ENCODE measurements at regions not wholly inside any gene's neighbourhood (a gene's known extent, or its start where the extent isn't known, plus 50 kb on each side); places are given as distances from the start of the nearest gene placed in this dataset.
"Not testable (repeated sequence)": the region's sequence is repeated elsewhere in the genome, so short reads cannot be mapped to it uniquely, and the experiment has no call there.

GRCh38 chr14:66011855-66012254 lies 474.3 kb upstream of the CCDC196 start:
- Histone ChIP-seq H3K4me1 (ENCODE audit: low read length) (no peaks in the 10 kb centered on the region), H3K9ac (ENCODE audit: low read length) (no peak overlapping the region), H3K36me3 (replicated peaks; ENCODE audit: insufficient read depth, low read length) (no peaks in the 10 kb centered on the region), H3K9me3 (replicated peaks; ENCODE audit: insufficient read depth, low read length) (no peaks in the 10 kb centered on the region), H3K27me3 (replicated peaks; ENCODE audit: insufficient read depth, low read length) (no peaks in the 10 kb centered on the region), H3K9me2 (replicated peaks; ENCODE audit: insufficient read depth, low read length) (no peaks in the 10 kb centered on the region), H3K79me2 (ENCODE audit: low read length) (no peaks in the 10 kb centered on the region), H3F3A (ENCODE audit: insufficient read depth, low read length) (no peaks in the 10 kb centered on the region), H4K20me1 (ENCODE audit: insufficient read depth, low read length) (no peaks in the 10 kb centered on the region), H3K4me2 (ENCODE audit: low read depth, low read length) (no peak overlapping the region), H3K27ac (ENCODE audit: low read length) (no peak overlapping the region), H2AFZ (ENCODE audit: low read length) (no peak overlapping the region), H3K4me3 (ENCODE audit: low read length) (no peak overlapping the region)
- no peak for TF ChIP-seq CTCF (IDR thresholded peaks at IDR 0.05; ENCODE audit: low read length)
- TF ChIP-seq EZH2 (optimal IDR thresholded peaks at IDR 0.05; ENCODE audit: low read depth, low read length) = no peak
- TF ChIP-seq EZH2phosphoT487 (IDR thresholded peaks at IDR 0.05; ENCODE audit: low read length) = no peak
- no peak for DNase-seq

- not testable (repeated sequence) for H3K4me1 ChIP-seq (ENCODE audit: low read length); H3K79me2 ChIP-seq (ENCODE audit: low read length); H2AFZ ChIP-seq (ENCODE audit: low read length); H3F3A ChIP-seq (ENCODE audit: insufficient read depth, low read length); H3K4me2 ChIP-seq (ENCODE audit: low read depth, low read length); H3K4me3 ChIP-seq (ENCODE audit: low read length); H3K36me3 ChIP-seq (replicated peaks; ENCODE audit: insufficient read depth, low read length); H3K27me3 ChIP-seq (replicated peaks; ENCODE audit: insufficient read depth, low read length); H3K9ac ChIP-seq (ENCODE audit: low read length); H4K20me1 ChIP-seq (ENCODE audit: insufficient read depth, low read length); H3K9me2 ChIP-seq (replicated peaks; ENCODE audit: insufficient read depth, low read length); H3K9me3 ChIP-seq (replicated peaks; ENCODE audit: insufficient read depth, low read length); DNase-seq; H3K27ac ChIP-seq (ENCODE audit: low read length)
Measured at GRCh38 chr14:66013607-66014006, 472.6 kb upstream of the CCDC196 start.

DNA sequence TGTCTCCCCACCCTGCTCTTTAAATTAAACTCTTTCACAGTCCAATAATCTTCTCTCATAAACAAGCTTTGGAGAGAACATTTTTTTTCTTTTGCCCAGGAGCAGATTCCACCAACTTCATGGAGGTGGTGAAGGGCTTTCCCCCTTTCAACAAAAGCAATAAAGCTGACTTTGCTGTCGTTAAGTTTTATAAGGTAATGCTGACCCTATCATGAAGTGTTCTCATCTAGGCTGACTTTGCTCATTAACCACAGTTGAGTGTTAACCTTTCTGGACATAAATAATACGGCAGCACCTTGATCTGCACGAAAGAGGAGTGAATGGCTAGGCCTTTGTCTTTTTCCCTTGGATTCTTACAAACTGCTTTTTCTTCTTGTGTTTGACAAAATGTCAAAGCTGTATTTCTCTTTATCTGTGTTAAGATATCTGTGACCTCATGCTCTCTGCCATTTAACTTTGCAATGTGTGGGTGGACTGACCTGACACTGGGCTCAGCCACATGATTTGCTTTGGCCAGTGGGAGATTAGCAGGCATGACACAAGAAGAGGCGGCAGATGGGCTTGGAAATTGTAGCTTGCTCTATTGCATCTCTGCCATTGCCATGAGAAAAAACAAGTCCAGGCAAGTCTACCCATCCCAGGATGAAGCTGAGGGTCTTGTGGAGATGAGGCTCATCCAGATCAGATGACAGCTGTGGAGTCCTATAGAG lies 470.9 kb upstream of the CCDC196 start:
- no peak overlapping the region for H3K9ac ChIP-seq (ENCODE audit: low read length)
- H3F3A ChIP-seq (ENCODE audit: insufficient read depth, low read length) = no peaks in the 10 kb centered on the region
- TF ChIP-seq EZH2 (optimal IDR thresholded peaks at IDR 0.05; ENCODE audit: low read depth, low read length) = no peak
- no peak for TF ChIP-seq CTCF (IDR thresholded peaks at IDR 0.05; ENCODE audit: low read length)
- no peak for TF ChIP-seq EZH2phosphoT487 (IDR thresholded peaks at IDR 0.05; ENCODE audit: low read length)
- H3K27ac ChIP-seq (ENCODE audit: low read length) = no peak overlapping the region
- no peaks in the 10 kb centered on the region for H3K4me1 ChIP-seq (ENCODE audit: low read length)
- DNase-seq = no peak
- H3K79me2 ChIP-seq (ENCODE audit: low read length) = no peaks in the 10 kb centered on the region
- H2AFZ ChIP-seq (ENCODE audit: low read length) = no peak overlapping the region
- no peaks in the 10 kb centered on the region for H3K36me3 ChIP-seq (replicated peaks; ENCODE audit: insufficient read depth, low read length)
- no peaks in the 10 kb centered on the region for H4K20me1 ChIP-seq (ENCODE audit: insufficient read depth, low read length)
- no peaks in the 10 kb centered on the region for H3K9me3 ChIP-seq (replicated peaks; ENCODE audit: insufficient read depth, low read length)
- H3K27me3 ChIP-seq (replicated peaks; ENCODE audit: insufficient read depth, low read length) = no peaks in the 10 kb centered on the region
- H3K4me3 ChIP-seq (ENCODE audit: low read length) = no peak overlapping the region
- H3K9me2 ChIP-seq (replicated peaks; ENCODE audit: insufficient read depth, low read length) = no peaks in the 10 kb centered on the region
- H3K4me2 ChIP-seq (ENCODE audit: low read depth, low read length) = no peak overlapping the region

GRCh38 chr14:66017927-66018326 lies 468.2 kb upstream of the CCDC196 start:
- H3K27ac ChIP-seq (ENCODE audit: low read length) = no peak overlapping the region
- no peak for TF ChIP-seq EZH2phosphoT487 (IDR thresholded peaks at IDR 0.05; ENCODE audit: low read length)
- TF ChIP-seq EZH2 (optimal IDR thresholded peaks at IDR 0.05; ENCODE audit: low read depth, low read length) = no peak
- TF ChIP-seq CTCF (IDR thresholded peaks at IDR 0.05; ENCODE audit: low read length) = no peak
- H3K4me1 ChIP-seq (ENCODE audit: low read length) = no peaks in the 10 kb centered on the region
- H3K27me3 ChIP-seq (replicated peaks; ENCODE audit: insufficient read depth, low read length) = no peaks in the 10 kb centered on the region
- H4K20me1 ChIP-seq (ENCODE audit: insufficient read depth, low read length) = no peaks in the 10 kb centered on the region
- H3K9ac ChIP-seq (ENCODE audit: low read length) = no peak overlapping the region
- H3F3A ChIP-seq (ENCODE audit: insufficient read depth, low read length) = no peaks in the 10 kb centered on the region
- H3K9me3 ChIP-seq (replicated peaks; ENCODE audit: insufficient read depth, low read length) = no peaks in the 10 kb centered on the region
- H3K36me3 ChIP-seq (replicated peaks; ENCODE audit: insufficient read depth, low read length) = no peaks in the 10 kb centered on the region
- DNase-seq = no peak
- no peak overlapping the region for H2AFZ ChIP-seq (ENCODE audit: low read length)
- H3K4me2 ChIP-seq (ENCODE audit: low read depth, low read length) = no peak overlapping the region
- H3K9me2 ChIP-seq (replicated peaks; ENCODE audit: insufficient read depth, low read length) = no peaks in the 10 kb centered on the region
- H3K79me2 ChIP-seq (ENCODE audit: low read length) = no peaks in the 10 kb centered on the region
- no peak overlapping the region for H3K4me3 ChIP-seq (ENCODE audit: low read length)
